HG03354 (cell line): ENCODE measurements at regions not wholly inside any gene's neighbourhood (a gene's known extent, or its start where the extent isn't known, plus 50 kb on each side); places are given as distances from the start of the nearest gene placed in this dataset.
"Not testable (repeated sequence)": the region's sequence is repeated elsewhere in the genome, so short reads cannot be mapped to it uniquely, and the experiment has no call there.

Experiments
- ATAC-seq: cut with Tn5 transposase; IDR thresholded peaks from one replicate; pipeline ENCODE4 v1.9.1; 2021; ENCODE audit warnings: mild to moderate bottlenecking; ENCODE audit not compliant: unreplicated experiment, poor library complexity, severe bottlenecking

- ATAC-seq: no peak
These were observed 96.7 kb upstream of the ARG1 start for GRCh38 chr6:131476362-131476761.

DNA sequence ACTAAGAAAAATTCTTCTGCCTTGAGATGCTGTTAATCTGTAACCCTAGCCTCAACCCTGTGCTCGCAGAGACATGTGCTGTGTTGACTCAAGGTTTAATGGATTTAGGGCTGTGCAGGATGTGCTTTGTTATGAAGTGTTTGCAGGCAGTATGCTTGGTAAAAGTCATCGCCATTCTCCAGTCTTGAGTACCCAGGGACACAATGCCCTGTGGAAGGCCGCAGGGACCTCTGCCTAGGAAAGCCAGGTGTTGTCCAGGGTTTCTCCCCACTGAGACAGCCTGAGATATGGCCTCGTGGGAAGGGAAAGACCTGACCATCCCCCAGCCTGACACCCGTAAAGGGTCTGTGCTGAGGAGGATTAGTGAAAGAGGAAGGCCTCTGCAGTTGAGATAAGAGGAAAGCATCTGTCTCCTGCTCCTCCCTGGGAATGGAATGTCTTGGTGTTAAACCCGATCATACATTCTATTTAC lies 94.2 kb upstream of the ARG1 start:
- ATAC-seq: not testable (repeated sequence)

DNA sequence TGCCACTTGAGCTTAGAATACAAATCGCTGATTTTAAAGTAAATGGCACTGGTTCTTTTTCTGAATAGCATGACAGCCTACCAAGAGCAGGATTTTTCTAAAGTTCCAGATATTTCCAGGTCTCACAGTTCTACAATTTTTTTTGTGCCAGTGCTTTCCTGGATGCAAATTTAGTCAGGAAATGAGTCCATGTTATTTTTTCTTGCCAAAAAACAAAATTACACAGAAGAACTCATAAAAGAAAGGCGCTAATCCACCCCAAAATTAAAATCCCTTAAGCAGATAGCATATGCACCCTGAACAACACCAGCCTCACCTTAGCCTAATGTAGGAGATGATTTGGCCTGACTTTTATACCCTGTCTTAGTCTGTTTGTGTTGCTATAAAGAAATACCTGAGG lies 86.4 kb upstream of the ARG1 start:
- ATAC-seq: no peak

DNA sequence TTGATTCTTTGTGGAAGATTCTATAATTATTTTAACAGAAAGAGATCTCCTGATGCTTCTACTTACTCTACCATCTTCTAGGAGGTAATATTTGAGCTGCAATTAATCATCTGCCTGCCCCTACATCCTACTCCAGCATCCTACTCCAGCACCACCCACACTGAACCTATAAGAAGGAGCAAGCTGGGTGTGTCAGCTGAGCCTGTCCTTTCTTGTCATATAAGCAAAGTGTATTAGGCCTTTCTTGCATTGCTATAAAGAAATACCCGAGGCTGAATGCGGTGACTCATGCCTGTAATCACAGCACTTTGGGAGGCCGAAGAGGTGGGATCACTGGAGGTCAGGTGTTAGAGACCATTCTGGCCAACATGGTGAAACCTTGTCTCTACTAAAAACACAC lies 84.2 kb upstream of the ARG1 start:
- no peak for ATAC-seq

GRCh38 chr6:131490441-131490840 lies 82.6 kb upstream of the ARG1 start:
- ATAC-seq: no peak

DNA sequence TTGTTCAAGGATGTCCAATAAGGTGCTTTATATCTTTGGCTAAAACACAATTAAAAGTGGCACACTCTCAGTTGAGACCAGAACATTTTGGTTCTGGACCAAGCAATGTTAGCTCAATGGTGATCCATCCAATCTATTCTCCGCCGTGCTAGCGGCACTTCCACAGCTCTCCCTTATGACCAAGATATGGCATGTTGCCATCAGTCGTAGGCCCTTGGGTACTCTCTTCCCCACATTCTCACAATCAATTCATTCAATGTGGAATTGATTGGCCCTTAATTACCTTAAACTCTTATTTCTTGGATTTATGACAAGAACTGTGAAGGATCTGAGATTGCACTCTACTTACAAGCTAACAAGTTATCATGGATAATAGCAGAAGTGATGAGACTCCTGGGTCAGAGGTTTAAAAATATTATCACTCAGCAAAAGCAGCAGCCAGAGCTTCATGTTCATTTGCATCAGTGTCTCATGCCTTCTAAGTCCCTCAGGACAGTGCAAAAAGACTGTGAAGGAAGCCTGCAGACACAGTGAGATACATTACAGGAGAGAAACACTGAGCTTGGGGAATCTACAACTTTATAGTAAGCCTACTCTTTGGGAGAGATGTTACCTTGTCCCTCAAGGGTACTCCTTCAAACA lies 80.0 kb upstream of the ARG1 start:
- no peak for ATAC-seq

- ATAC-seq: not testable (repeated sequence)
These were observed 68.6 kb upstream of the ARG1 start for GRCh38 chr6:131504387-131504786.

- ATAC-seq: peak; percentile 80
These were observed 62.9 kb upstream of the ARG1 start for GRCh38 chr6:131510094-131510493.

DNA sequence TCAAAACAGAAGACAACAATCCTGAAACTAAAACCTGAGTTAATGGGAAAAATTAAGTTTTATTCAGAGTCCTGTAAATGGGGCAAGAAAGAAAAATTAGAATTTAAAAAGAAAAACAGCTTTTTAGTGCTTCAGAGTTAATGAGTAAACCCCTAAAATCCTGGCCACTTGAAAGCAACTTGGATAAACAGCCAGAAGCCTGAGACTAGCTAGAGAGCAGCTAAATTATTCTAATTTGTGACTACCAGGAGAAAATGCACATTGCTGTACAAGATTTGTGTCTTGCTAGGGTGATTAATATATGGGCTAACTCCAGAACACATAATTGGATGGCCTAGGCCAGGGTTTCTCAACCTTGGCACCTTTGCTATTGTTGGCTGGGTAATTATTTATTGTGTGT lies 62.4 kb upstream of the ARG1 start:
- no peak for ATAC-seq

DNA sequence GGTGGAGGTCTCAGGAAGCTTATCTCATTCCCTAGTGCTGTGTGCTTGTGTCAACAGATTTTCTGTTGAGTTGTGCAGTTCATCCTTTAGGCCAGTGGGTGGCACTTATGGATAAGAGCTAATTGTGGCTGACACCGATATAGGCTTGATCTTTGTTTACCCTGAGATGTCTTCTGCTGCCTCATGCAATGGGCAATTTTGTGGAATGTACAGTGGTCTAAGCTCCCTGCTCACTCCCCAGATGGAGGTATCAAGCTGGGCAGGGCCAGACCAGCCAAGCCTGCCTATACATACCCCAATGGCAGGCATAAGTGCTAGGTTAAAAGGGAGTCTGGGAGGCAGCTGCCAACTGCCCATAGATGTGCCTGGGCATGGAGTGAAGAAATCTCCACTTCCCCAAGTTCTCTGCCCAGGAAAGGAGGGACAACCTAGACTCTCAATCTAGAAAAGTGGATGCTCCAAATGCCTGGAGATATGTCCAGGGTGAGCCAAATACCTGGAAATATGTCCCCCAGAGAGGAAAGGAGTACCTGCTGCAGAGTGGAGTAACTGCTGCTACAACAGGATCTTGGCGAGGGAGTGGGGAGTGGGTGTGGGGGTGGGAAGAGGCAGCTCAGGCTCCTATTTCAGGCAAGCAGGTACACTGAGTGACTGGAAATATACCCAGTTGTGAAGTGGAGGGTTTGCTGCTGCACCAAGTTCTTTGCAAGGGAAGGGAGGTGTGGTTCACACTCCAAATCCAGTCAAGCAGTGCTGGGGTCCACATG lies 53.2 kb upstream of the ARG1 start:
- ATAC-seq: peak; percentile 99
